HG02938 (cell line): ENCODE measurements at regions not wholly inside any gene's neighbourhood (a gene's known extent, or its start where the extent isn't known, plus 50 kb on each side); places are given as distances from the start of the nearest gene placed in this dataset.
A peak's percentile ranks its signal among the peaks of the same experiment; 100 is the strongest.
"Not testable (repeated sequence)": the region's sequence is repeated elsewhere in the genome, so short reads cannot be mapped to it uniquely, and the experiment has no call there.

Source experiments
- ATAC-seq: cut with Tn5 transposase; IDR thresholded peaks from one replicate; pipeline ENCODE4 v1.9.1; 2021; ENCODE audit warnings: mild to moderate bottlenecking, moderate library complexity; ENCODE audit not compliant: unreplicated experiment

DNA sequence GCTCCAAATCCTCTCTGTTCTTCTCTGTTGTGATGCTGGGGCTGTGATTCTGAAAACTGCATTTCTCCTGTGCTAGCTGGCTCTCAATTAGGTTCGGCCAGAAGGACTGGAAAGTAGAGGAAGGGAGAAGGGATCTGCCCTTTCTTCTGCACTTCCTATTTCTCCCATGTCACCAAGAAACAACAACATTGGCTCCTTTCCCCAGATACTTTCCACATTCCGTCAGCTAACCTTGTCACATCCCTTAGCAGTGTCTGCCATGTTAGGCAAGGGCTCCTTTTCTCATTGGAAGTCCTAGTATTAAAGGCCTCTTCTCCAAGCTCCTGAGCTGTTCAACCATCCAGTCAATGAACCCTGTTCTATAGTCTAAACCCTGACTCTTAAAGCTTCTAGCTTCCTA, 171.1 kb downstream of the ZNF621 start:
- no peak for ATAC-seq

DNA sequence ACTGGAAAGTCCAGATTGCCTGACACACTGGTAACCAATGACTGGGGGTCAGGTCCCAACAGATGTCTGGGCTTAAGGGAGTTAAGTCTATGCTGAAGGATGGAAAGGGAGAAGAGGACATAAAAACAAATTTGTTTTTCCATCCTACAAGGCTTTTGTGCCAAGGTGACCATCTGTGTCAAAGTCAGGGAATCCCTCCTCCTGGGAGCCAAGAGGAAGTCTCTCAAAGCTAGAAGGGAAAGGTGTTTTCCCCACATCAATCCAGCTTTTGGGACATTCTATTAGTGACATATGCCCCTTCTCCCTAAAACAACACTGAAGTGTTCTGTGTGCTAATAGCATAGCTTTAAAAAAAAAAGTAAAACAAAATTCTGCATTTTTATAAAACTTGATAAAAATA, 173.9 kb downstream of the ZNF621 start:
- ATAC-seq, result not testable (repeated sequence)

DNA sequence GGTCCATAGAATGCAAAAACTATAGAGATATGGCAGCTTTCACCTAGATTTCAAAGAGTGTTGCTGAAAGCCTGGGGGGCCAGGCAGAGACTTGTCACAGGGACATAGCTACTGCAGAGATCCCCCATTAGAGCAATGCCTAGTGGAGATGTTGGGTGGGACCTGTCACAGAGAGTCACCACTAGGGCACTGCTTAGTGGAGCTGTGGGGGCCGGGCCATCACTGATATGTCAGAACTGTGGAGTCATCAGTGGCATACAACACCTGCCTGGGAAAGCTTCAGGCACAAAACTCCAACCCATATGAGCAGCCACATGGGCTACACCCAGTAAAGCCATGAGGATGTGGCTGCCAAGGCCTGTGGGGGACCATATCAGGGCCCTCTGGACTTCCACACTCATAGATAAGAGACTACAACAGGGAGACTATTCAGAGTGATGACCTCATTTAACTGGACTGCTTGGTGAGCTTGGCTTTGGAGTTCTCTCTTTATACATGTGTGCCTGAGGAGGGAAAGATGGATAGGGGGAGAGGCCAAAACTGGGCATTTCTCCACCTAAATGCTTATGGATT, 176.3 kb downstream of the ZNF621 start:
- ATAC-seq, result no peak

DNA sequence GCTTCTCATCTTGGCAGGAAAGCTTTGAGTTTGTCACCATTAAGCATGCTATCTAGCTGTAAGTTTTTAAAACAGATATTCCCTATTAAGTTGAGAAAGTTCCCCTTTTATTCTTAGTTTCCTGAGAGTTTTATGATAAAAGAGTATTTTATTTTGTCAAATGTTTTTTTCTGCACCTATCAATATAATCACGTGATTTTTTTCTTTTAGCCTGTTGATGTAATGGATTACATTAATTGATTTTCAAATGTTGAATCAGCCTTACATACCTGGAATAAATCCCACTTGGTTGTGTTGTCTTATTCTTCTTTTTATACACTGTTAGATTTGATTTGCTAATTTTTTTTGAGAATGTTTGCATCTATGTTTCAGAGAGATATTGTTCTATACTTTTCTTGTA, 179.5 kb downstream of the ZNF621 start:
- no peak for ATAC-seq

DNA sequence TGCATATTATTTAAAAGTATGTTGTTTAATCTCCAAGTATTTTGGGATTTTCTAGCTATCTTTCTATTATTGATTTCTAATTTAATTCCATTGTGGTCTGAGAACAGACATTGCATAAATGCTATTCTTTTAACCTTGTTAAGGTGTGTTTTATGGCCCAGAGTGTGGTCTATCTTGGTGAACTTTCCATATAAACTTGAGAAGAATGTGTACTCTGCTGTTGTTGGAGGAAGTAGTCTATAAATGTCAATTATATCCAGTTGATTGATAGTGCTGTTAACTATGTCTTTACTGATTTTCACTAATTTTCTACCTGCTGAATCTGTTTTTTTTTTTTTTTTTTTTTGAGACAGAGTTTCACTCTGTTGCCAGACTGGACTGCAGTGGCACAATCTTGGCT, 180.9 kb downstream of the ZNF621 start:
- no peak for ATAC-seq

DNA sequence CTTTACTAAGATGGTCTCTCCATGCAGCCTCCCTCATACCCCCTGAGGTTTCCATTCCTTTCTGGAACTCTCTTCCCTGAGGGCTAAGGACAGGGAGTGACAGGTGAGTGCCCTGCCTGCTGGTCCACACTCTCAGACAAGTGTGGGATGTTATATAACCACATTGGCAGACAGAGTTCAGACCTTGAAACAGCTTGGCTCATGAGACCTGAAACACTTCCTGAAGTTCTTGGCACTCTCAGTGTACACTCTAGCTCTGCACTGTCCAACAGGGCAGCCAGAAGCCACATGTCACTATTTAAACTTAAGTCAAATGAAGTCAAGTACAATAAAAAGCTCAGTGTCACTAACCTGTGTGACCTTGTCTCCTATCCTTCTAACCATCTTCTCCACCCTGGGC, 188.5 kb downstream of the ZNF621 start:
- no peak for ATAC-seq

DNA sequence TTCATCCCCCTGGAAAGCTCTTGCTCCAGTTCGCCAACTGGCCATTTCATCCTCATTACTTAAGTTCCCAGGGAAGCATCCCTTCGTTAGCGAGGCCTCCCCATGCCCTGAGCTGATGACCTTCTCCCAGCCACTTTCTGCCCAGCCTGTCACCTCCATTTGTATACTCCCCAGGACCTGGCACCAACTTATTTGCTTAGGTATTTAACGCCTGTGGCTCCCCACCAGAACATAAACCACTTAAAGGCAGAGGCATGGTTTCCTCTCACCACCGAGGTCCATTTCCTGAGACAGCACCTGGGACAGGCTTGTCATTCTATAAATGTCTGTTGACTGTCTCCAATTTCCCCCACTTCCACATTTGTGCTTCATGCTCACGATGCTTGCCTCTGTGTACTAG, 189.0 kb downstream of the ZNF621 start:
- no peak for ATAC-seq

DNA sequence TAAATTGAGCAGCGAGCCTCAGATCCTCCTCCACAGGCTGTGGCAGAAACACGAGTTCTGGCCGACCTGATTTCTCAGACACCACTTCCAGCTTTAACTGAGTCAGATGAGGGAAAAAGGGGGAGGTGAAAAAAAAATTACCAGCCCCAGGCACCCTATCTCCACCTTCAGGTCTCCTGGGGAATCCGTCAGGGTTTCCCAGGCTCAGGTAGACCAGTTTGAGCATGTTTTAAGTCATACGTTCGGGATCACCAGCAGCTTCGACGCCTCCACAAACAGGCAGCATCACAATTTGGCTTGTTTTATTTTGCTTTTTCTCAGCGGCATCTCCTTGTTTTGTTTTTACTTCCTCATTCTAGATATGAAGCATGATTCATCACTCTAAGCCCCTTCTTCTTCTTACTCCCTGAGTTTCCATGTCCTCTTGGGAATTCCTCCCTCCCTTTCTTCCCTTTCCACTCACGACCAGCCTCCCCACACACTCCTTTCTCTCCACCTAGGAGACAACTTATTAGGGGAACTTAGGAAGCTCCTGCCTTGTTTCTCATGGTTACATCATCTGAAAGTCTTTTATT, 190.1 kb downstream of the ZNF621 start:
- ATAC-seq, result no peak

DNA sequence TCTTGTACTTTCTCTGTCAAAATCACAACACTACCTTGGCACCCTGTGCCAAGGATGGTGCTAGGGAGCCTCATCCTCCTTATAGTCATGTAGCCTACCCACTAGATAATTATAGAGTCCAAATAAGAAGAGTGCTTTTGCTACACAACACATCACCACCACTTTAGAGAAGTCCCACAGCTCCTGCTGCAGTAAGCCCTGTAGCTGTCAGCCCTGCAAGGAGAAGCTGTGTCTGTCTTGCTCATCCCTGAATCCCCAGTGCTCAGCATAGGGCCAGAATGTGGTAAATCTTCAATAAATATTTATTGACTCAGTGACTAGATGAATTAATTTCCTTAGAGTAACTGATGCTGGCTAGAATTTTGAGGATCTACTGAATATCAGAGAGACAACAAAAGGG, 190.8 kb downstream of the ZNF621 start:
- no peak for ATAC-seq

DNA sequence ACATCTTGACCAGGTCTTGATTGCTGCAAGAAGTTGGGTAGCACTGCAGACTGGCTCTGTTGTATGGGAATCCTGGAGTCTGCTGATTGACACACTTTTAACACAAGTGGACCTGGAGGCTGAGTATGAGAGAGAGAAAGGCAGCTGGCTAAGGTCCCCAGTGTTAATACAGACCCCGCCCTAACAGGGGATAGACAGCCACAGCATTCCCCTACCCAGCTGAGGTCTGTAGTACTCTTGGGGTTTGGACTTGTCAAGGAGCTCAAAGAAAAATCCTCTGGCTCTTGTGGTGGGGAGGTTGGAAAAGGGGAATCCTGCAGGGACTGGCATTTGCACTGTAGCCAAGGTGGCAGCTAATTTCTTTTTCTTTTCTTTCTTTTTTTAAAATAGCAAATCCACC, 192.7 kb downstream of the ZNF621 start:
- no peak for ATAC-seq

DNA sequence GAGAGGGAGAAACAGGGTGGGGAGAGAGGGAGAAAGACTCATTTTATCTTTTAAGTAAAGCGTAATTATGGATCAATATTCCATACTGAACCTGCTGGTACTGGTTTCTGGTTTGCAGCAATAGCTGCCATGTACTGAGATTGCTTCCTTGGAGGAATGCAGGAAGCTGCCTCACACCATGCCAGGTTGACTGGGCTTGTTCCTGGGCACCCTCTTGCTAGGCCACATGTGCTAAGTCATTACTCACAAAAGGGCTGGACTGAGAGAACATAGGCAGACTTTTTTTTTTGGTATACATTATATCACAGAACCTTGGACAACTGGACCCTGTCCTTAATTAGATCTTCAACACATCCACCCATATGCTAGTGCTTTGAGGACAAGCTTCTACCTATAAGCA, 193.4 kb downstream of the ZNF621 start:
- ATAC-seq, result no peak

DNA sequence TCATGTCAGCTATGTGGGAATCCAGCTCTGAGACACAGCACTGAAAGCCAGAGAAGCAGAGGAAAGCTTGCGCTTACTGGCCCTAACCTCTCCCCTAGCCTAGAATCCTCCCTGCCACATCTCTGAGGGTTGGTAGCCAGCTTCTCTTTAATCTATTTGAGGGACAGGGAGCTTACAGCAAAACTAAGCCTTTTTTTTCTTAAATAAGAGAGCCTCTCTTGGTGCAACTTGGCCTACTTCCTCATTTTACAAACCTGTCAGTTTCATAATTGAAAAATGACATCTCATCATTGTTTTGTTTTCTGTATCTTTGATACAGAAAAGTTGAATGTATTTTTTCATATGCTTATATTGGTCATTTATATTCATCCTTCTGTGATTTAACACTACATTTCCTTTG, 193.9 kb downstream of the ZNF621 start:
- peak; percentile 93 for ATAC-seq

DNA sequence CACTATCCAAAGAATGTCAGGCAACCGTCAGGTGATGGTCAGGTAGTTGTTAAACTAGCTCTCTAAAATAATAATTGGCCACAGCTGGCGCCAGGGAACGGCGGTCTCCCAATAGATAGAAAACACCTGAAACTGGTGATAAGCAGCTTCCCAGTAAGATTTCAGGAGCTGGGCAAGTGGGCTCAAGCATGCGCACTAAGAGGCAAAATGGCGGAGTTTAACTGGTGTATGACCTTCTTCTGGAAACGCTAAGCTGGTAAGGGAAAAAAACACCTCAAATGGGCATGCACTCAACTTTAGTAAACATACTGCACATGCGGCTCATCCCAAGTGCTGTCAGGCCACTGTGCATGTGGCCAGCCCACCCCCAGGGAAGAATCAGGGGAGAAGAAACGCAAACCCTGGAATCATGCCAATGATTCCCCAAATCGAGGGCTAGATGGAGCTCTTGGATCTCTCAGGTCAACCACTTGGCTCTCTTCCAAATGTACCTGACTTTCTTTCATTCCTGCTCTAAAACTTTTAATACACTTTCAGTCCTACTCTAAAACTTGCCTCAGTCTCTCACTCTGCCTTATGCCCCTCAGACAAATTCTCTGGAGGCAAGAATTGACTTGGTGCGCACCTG, 195.0 kb downstream of the ZNF621 start:
- ATAC-seq, result no peak

DNA sequence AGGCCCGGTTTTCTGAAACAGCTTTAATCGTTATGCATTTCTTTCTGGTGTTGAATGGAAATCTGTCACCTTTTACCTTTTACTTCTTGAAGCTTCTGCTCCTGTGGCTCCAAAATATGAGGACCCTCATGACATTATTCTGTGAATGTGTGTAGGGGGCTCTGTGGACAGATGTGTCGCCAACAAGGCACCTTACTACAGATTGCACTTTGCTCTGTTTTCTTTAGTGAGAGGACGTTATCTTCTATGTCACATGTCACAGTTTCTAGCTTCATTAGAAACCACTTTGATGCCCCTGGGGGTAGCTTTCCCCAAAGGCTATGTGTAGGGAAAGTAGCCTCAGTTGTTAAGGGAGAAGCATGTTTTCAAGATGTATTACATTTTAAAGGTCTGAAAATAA, 195.6 kb downstream of the ZNF621 start:
- ATAC-seq, result no peak

DNA sequence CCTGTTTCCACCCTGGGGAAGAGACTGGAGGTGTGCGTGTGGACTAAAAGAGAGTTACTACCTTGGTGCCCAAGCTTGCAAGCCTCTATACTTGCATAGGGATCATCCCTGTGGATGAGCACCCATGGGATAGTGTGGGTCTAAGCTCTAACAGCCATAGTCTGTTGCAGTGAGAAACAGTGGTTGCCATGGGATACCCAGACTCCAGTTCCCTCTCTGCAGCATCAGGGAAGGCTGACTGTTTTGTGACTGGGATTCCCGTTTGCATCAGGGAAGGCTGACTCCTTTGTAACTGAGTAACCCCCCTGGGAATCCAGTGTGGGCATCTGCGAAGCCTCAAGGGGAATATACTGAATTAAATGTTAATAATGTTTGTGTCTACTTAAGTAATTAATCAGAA, 196.1 kb downstream of the ZNF621 start:
- ATAC-seq, result no peak

DNA sequence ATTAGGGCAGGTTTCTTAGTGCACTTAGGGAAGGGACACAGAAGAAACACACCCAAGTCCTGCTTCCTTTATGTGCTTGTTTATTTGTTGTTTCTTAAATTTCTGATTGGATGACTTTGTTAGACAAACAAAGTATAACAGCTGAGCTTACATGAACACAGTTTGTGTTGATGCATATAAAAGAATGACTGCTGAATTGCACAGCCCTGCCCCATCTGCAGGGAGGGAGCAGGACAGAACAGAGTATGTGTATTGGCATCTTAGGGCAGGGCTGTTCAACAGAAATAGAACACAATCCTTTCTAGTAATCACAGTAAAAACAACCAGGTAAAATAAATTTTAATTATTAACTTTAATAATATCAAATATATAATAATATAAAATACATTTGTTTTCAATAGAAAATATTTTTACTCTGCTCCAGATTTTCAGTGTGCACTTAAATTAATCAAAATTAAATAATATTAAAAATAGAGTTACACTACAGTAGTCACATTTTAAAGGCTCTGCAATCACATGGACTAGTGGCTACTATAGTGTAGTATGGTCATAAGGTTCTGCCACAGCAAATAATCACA, 198.4 kb downstream of the ZNF621 start:
- ATAC-seq, result no peak

DNA sequence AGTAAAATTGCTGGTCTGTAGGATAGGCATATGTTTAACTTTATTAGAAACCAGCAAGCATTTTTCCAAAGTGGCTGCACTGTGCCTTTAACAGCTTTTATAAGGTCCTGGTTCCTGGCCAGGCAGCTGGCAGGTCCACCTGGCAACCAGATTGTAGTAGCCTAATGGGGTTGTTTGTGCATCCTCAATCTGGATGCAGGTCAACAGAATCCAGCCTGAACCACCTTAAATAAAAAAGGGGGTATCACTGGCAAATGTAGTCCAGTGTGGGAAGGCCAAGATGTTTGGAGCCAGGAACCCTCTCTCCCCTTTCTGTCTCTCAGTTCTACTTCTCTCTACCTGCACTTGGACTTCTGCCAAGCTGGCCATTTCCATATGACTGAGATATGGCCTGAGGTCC, 200.3 kb downstream of the ZNF621 start:
- no peak for ATAC-seq

DNA sequence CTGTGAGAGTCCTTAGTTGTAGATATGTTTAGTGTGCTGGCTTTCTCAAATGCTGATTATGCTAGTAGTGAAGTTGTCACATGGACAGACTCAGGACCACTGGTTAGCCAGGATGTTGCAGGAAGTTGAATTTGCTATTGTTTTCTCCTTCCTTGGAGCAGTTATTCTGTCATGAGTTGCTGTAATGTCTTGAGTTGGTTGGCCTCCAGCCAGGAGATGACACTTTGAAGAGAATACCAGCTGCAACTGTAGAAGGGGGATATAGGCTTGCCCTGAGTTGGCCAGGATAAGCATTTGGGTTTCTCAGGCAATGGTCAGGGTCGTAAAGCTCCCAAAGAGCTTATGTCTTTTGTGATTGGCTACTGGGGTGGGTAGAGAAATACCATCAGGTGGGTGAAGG, 206.7 kb downstream of the ZNF621 start:
- ATAC-seq, result no peak

DNA sequence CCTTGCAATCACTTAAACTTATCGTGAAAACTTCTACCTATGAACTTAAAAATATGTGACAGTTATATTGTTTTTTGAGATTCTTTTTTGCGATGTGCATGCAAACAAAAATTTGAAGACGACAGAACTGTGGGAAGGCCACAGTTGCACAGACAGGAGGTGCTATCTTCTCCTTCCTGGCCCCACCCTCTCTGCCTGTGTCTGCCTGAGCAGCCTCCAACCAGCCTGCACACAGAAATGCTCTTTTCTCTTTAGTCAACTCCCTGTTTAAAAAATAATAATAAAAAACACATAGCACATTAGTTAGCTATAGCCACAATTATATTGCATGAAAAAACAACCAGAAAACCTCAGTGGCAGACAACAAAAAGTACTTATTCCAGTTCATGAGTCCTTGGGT, 212.2 kb downstream of the ZNF621 start:
- no peak for ATAC-seq

DNA sequence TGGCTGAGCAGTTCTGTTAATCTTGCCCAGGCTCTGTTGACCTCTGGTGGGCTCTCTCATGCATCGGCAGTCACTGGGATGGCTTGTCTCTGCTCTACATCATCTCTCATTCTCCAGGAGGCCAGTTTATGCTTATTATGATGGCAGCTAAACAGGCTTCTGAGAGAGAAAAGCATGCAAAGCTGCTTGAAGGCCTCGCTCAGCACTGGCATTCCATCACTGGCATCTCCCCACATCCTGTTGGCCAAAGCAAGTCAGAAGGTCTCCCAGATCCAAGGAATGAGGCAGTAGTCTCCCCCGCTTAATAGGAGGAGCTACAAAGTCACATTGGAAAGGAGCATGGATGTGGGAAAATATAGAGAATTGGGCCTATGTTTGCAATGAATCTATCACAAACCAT, 212.6 kb downstream of the ZNF621 start:
- ATAC-seq, result no peak

DNA sequence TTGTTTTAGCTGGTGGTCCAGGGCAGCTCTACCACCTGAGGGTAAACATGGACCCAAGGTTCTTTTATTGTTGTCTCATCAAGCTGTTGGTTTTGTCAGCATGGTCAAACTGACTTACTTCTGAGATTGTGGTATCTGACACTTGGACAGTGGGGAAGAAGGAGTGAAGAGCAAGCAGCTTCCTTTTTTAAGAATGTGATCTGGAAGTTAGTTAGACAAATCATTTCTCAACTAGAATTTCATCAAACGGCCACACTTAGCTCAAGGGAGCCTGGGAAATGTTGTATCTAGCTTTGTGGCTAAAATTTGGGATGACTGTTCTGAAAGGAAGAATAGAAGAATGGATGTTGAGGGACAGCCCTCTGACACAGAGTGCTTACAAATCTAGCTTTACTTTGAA, 215.2 kb downstream of the ZNF621 start:
- ATAC-seq, result no peak

DNA sequence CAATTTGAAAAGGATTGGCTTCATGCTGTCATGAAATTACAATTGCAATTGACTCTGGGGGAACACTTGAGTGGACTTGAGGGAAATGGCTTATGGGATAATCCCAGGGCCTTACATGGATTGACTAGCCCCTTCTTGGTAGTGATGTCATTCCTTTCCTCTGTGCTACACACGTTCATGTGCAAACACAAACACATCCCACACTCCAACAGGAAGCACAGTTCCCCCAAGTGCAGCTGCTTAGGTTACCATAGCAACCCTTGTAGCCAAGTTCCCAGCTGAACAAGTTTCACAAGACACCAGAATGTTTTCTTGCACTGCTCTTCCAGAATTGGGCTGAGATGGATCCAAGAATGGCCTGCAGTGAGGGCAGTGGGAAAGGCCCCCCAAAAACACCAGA, 217.0 kb downstream of the ZNF621 start:
- no peak for ATAC-seq
